SHP77 treated with DMSO at 0.1 percent for 48 hours (cell line): ENCODE measurements at regions not wholly inside any gene's neighbourhood (a gene's known extent, or its start where the extent isn't known, plus 50 kb on each side); places are given as distances from the start of the nearest gene placed in this dataset.

Experiments
- DNase-seq: peaks from one replicate; lab custom pipeline; 2025; lab: John Stamatoyannopoulos, UW

DNA sequence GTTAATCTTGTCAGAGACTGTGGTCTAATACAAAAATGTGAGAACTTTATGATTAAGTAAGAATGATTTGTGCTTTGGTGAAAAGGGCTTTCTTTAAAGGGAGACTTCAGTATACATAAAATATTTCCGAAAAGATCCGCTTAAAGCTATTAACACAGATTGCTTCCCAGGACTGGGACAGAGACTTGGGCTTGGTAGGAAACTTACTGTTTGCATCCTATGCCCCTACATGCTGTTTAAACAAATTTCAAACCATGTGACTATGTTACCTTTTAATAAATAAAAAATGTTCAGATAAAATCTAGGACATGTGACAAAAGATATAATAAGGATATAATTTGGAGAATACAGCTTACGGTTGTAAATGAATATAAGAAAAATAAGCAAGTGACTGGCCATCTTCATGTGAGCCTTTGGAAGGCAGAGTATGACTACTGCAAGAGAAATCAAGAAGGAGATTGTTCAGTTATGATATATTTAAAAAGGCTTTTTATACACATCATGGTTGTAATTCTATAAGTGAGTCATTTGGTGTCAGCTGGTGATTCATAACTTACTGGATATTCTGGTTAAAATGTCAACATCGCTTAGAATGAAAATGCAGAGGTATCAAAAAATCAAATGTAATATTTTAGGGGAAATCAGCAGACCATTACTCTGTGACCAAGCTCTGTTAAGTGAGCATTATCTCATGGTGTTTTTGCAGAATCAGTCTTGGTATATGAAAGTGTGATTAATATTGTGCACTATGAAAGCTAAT is 234.7 kb upstream of the E2F7 start:
- no peak for DNase-seq

DNA sequence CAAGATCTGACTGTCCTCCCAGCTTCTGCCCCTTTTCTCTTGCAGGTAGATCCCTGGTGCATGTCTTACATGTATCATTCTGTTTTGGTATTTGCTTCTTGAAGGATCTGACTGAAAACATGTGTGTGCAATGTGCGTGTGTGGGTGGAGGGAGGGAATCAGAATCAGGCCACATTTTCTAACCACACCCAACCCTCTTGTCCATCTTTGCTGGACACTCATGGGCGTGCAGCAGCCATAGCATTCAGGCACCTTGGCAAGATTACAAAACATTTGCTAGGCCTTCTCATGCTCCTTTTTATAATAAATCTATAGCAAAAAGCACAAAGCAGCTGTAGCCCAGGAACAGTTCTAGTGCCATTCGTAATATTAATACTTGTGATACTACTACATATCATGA is 233.6 kb upstream of the E2F7 start:
- no peak for DNase-seq

DNA sequence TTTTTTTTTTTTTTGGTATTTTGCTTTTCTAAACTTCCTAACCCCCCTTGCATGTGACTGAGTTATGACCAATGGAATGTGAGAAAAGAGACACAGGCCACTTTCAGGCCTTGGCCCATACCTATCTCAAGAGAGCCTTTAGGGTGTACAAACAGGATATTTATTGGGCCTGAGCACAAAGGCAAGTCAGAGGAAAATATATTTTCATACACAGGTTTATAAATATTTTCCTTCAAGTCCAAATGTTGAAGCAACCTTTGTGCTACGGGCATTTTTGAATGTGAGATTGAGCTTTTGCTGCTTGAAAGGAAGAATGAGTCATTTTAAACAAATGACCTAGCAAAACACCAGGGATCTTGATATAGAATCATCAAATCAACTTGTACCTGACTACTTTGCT is 228.6 kb upstream of the E2F7 start:
- DNase-seq = no peak

DNA sequence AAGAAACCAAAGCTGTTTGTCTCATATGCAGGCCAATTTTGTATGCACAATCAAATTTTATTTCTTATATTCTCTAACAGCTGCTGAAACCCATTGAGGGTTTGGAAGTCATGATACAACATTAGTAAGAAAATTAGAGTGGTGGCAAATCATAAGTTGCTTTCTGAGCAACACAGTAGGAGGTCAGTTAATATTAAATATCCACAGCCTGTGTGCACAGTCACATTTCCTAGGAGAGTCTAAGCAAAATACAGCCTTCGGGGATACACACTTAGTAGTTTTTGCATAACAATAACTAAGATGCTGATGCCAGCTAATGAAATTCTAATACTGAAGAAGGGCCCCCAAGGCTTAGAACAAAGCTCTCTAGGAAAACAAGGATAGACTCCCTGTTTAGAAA is 209.6 kb upstream of the E2F7 start:
- DNase-seq = no peak

DNA sequence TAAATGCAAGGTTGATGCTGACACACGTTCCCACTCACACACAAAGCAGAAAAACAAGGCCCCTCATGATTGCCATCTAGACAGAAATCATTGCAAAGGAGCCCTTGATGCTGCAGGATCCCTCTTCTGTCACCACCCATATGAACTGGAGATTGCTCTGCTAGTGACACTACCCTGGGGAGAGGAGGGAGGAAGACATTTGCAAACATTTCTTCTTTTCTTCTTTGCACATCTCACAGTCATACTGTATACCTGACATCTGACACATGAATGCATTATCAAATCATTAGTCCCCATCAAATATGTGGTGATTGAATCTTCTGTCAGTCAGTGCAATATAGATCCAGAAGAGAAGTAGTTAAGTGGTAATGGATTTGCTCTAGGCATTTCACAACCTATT is 208.5 kb upstream of the E2F7 start:
- DNase-seq = no peak

DNA sequence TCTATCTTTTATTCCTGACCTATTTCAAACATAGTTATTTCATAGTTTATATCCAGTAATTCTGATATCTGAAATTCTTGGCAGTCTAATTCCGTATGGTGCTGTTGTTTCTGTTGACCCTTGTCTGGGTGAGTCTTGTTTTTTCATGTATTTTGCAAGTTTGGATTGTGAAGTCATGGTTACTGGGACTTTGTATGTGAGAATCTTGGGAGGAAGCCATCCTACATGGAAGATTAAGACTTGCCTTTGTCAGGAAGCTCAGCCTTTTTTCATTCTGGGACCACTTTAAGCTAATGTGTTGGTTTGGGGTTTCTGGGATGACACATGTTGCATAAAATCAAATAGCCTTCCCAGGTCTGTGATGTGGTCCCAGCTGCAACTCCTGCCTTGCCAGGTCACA is 191.6 kb upstream of the E2F7 start:
- no peak for DNase-seq

DNA sequence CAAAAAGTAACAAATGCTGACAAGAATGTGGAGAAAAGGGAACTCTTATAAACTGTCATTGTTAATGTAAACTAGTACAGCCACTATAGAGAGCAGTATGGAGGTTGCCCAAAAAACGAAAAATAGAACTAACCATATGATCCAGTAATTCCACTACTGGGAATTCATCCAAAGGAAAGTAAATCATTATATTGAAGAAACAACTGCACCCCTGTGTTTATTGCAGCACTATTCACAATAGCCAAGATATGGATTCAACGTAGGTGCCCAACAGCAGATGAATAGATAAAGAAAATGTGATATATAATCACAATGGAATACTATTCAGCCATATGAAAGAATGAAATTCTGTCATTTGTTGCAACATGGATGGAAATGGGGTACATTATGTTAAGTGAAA is 188.0 kb upstream of the E2F7 start:
- no peak for DNase-seq

DNA sequence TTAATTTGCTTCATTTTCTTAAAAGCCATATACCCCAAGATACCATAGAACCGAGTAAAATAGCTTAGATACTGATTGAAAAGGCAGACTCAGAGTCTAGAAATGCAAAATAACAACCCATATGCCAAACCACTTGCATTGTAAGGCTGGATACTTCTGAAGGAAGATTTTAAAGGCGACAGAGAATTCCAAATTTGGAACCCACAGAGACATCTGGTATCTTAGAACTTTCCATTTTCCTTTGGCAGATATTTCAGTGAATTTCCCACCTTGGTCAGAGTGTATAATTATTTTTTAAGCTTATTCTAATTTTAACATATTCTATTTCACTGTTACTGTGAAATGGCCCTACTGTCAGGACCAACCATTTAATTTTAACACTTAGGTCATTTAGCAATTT is 186.4 kb upstream of the E2F7 start:
- DNase-seq = no peak

DNA sequence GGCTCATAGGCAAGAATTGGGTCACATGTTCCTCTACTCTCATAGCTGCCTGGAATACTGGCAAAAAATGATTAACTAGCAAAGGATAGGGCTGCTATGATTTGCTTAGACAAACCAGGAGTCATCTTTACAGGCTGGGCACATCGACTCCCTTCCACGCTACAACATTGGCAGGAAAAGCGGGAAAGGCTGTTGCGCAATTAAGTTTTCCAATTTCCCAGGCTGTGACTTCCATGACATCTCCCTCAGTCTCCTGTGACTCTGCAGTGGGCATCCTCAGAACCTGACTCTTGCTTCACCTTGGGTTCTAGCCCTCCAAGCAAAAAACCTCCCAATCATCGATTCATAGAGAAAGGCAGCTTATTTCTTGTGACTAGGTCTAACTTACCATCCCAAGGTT is 184.5 kb upstream of the E2F7 start:
- DNase-seq = no peak

DNA sequence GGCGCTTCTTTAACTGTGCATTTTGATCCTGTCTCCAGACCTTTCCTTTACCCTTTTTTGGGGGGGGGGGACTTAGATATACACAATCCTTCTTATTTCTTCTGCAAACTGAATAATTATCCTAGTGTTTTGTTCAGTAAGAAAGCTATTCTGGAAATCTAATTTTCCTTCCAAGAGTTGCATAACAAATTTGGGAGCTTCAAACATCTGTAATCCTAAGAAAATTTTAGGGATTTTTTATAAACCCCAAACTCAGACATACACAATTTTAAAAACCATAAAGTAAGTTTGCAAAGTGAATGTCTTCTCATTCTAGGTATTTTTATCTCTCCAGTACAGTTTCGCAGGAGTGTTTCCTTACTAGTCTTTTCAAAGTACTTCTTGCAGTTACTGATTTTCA is 182.7 kb upstream of the E2F7 start:
- DNase-seq = no peak

DNA sequence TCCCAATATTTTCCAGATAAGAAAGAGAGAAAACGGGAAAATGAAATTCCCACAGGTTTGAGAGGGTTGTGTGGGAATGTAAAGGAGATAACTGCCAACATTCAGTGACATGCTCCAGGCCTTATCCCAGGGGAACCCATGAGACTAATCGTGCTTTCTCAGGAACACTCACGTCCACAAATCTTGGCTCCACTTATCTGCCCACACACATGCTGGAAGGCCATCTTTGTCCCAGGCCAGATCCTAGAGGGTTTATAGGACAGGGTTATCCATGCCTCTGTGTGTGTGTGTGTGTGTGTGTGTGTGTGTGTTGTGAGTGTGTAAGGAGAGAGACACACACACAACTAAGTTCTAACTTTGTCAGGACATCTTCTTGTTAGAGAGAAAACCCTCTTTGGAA is 182.2 kb upstream of the E2F7 start:
- DNase-seq = no peak

DNA sequence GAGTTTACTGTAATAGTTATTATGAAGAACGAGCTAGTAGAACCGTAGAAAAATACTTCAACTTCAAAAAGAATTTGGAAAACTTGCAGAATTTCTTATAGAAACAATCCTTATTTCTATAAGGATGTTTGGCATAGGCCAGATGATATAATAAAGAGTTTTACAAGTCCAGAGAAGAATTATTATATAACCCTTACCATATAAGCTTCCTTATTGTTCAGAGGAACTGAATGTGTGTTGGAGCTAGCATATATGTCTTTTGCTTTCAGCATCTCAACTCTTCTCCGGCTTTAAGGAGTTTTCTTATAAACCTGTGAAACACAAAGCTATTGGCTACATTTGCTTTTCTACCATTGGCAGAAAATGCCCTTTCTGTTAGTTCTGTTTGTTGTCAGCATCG is 178.0 kb upstream of the E2F7 start:
- DNase-seq = no peak

DNA sequence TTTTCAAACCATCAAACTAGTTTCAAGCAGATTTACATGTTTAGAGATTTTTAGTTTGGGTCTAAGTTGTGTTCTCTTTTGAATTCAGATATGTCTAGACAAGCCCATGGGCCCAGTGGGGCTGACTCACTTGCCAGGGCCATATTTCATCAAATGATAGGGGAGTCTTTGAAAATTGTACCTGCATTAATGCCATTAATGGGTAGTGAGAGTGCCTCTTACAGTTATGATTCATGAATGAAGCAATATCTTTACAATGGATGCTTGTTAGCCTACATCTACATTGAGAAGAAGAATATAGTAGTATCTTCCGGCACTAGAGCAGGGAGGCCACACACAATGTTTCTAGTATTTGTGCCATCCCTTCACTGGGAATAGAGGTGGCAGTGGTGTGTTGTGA is 174.2 kb upstream of the E2F7 start:
- no peak for DNase-seq

DNA sequence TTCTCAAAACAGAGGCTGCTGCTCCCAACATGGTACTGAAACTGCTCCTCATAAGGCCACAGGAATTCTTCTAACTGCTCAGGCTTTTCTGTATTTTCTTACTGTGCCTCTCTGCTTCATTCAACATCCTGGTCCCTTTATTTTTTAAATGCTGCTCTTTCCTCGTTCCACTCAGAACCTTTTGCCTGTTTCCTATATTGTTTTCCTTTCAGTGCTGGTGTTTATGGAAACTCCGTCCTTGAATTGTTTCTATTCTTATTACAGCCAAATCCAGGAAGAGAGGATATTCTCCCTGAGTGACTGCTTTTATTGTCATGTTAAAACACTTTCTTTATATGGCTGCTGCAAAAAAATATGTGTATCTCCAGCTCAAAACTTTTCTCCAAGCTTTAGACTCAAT is 173.0 kb upstream of the E2F7 start:
- DNase-seq = no peak

DNA sequence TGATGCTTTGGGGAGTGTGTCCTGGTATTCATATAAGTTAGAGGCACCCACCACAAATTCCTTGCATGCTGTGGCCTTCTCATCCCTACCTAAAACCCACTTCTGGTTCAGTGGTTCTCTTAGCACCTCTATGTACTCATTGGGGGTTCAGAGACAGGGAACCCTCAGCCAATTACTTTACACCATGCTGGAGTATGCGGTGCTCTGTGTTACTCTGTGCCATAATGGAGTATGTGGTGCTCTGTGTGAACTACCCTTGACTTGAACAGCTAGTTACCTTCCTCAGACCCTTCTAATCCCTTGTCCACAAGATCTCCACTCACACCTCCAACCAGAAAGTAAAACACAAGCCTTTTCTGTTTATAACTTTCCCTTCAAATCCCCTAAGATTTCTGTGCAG is 172.5 kb upstream of the E2F7 start:
- DNase-seq = no peak

DNA sequence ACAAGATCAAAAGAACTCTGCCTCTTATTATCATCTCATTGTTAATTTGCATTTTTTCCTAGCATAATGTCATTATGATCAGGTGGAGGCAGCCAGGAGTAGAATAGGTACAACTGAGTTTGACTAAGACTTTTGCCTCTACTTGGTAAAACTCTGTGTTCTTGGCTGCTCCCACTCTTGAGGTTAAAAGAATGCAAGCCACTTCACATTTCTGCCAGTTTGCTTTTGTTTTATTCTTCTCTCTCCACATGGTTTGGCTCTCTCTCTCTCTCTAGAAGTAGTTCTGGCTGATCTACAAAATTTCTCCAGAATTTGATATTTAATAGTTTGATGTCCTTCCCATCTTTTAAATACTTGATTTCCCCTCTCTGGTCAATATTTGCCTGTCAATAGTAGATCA is 170.7 kb upstream of the E2F7 start:
- no peak for DNase-seq

DNA sequence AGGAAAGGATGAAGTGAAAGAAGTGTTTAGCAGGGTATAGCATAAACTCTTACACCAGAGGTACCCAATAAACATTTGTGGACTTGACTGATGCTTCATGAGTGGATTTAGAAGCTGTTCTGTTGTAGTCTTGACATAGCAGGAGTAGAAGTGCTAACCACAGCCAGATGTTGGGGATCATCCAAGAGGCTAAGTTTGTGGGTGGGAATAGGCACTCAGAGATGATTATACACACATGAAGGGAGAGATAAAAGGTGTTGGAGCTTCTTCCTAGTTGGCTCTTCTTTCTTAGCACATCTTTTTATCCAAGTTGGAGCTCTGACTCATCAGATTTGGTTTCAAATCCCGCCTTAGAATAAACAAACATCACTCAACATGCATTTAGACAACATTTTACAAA is 166.7 kb upstream of the E2F7 start:
- no peak for DNase-seq

DNA sequence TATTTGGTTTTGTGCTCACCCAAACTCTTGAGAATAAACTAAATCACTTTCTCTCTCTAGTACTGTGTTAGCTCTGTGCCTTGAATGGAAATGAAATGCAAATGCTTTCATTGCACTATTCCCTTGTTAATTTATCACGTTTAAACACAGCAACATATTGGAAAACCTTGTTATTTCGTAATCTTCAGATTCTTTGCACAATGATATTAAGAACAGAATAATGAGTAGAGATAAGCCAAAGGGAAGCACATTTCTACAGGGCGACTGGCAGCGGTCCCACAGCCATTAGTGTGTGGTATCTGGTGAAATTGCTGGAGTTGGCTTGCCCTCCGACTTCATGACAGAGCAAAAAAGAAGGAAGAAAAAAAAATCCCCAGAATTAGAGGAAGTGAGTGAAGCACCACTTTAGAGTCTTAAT is 166.1 kb upstream of the E2F7 start:
- no peak for DNase-seq

DNA sequence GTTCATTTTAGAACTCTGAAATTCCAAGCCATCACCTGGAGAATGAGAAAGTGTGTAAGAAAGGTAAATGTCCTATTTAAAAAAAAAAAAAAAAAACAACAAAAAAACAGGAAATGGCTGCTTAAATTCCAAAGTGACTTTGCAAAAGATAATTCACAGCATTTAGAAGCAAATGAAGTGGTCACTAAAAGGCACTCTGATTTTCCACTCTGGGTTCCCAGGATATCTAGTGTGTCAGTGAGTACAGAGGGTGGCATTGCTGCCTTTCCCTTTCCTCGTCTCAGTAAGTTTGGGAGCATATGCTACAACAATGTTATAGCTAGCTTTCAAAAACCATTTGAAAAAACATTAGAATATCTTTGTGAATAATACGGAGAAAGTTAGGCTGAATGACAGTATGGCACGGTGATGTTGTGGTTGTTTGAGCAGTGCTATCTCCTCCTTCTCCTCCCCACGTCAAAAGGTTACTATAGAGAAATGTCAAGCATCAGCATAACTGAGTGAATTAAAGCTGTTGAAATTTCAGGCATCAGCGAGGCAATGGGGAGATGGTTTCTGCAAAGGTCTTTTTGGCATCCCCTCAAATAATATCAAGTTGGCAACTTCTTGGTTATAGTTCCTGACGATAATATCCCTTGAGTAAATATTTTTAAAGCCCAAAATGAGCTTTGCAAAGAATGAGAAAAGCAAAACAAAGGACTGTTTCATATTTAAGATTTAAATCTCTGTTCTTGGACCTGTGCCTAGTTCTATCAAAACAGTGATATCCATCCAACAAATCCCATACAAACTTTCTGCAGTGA is 164.5 kb upstream of the E2F7 start:
- DNase-seq = no peak

DNA sequence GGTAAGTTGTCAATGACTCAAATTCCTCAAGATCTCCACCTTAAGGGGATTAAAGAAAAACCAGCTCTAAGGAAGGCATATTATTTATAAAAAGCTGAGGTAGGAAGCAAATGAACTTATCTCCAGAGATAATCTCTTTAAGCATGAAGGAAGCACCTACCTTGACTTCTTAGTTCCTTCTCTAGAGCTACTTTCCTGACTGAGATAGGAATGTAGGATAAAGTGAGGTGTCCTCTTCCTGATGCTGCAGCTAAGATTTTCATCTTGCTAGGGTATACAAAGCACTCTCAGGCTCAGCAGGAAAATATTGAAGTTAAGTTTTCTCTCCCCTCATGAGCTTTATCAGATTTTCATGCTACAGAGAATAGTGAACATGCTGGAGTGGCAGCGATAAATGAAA is 163.0 kb upstream of the E2F7 start:
- no peak for DNase-seq

DNA sequence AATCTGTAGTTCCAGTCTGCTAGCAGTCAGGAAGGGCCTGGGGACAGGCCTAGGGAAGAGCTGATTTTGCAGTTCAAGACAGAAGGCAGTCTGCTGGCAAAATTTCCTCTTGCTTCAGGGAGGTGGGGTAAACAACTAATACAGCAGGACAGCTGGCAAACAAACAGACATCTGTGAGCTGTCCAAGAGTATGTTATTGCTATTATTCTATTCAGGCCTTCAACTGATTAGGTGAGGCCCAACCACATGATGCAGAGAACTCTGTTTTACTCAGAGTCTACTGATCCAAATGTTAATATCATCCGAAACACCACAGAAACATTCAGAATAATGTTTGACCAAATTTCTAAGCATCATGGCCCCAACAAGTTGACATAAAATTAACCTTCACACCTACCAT is 161.0 kb upstream of the E2F7 start:
- no peak for DNase-seq

DNA sequence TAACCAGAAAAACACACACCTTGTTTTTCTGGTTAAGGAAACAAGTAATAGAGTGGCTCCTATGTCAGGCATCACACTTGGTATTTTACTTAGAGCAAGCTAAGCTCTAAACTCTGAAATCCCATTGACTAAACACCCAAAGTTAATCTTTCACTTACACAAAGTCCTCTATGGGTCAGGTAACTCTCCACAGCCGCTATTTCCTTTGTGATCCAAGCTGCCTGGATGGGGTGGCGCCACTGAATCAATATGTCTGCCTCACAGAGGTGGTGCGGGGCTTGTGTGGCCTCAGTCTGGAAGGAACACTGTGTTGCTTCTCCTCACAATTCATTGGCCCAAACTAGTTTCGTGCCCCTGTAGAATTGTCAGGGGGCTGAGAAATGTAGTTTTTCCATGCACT is 160.0 kb upstream of the E2F7 start:
- no peak for DNase-seq

DNA sequence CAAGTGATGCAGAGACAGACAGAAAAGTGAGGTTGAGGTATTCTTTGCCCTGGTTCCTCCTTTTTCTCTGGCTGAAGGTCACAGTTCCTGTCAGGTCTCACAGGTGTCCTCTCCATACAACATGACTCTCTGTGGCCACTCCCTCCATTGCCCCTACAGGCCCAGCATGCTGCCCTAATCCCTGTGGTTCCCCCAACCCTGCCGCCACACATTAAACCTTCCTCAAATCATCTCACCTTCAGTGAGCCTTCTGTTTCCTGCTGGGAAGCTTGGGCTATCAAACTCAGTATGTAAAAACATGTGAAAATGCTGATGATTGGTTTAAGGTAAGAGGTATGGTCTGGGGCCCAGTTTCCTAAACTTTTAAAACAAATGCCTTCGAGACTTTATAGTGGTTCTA is 159.0 kb upstream of the E2F7 start:
- no peak for DNase-seq

DNA sequence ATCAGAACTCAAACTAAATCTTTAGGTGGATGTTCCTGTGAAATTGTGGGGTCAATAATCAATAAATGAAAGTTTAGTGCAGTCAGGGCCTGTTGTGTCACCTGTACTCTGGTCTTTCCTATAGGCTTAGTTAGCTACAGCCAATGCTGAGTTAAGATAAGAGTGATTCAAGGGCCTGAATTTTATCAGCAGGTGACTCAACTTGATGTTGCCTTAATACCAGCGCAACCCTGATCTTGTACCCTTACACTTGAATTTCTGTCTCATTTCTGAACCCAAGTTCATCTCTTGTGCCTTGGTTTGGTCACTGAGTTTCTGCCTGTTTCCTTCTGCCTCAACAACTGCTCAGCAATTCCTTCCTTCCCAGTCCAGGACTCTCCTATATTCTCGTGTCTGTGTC is 157.0 kb upstream of the E2F7 start:
- no peak for DNase-seq
